ENCODE measurements at regions not wholly inside any gene's neighbourhood (a gene's known extent, or its start where the extent isn't known, plus 50 kb on each side); places are given as distances from the start of the nearest gene placed in this dataset.

GRCh38 chr2:16243411-16243996 lies 303.2 kb downstream of the MYCN start:
- TF ChIP-seq CTCF (IDR thresholded peaks at IDR 0.05; ENCODE audit: low read depth, low read length) (no peak), POLR2A (IDR thresholded peaks at IDR 0.05; ENCODE audit: extremely low read depth, insufficient read length) (no peak)
- TF ChIP-seq, protein P1, sequence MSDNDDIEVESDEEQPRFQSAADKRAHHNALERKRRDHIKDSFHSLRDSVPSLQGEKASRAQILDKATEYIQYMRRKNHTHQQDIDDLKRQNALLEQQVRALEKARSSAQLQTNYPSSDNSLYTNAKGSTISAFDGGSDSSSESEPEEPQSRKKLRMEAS (IDR thresholded peaks at IDR 0.05; ENCODE audit: low read depth, low read length), result no peak

Measured in NB4 (cell line).